SW480 (cell line): ENCODE measurements at regions not wholly inside any gene's neighbourhood (a gene's known extent, or its start where the extent isn't known, plus 50 kb on each side); places are given as distances from the start of the nearest gene placed in this dataset.
A peak's percentile ranks its signal among the peaks of the same experiment; 100 is the strongest.
"Not testable (repeated sequence)": the region's sequence is repeated elsewhere in the genome, so short reads cannot be mapped to it uniquely, and the experiment has no call there.

Source experiments
- DNase-seq: peaks from one replicate; pipeline ENCODE4 v3.0.0-alpha.2; 2016; ENCODE audit warnings: low spot score

DNA sequence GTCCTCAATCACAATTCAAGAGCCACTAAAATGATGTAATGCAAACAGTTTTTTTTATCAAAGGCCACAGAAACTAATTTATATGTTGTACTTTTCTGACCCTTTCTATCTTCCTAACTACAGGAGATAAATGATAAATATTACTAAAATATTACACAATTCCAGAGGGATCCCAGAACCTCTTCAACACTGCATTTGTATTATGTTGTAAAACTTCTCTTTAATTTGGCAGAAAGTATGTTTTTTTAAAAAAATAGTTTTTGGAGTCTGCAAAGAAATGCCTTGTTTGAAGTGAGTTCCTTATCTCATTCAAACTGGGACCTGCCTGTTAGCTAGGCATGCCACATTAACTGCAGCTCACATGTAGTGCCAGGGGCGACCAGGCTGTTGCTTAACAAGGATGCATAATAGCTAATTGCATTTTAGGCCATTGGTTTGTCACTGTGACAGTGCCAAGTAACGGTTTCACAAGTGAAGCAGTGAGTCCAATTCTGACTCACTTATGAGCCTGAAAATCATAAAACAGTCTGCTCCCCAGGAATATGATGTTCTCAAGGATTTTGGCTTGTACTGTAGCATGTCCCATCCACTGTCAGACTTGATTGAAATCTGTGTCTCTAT, 266.9 kb downstream of the KTN1 start:
- no peak for DNase-seq

DNA sequence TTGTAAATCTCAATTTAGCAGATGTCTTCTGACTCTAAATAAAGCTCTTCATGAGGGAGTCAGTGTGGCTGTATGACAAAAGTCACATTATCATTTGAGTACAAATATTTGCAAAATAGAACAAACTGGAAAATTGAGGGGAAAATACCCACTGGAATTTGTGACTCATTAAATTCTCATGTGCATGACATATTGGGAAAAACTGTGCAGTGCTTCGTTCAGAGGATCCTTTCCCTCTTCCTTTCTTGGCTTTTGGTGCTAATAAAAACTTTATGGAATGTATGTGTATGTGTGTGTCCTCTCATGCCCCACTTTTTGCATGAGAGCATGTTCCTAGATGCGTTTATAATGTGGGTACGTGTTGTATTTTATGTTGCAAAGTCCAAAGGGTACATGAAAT, 267.8 kb downstream of the KTN1 start:
- no peak for DNase-seq

DNA sequence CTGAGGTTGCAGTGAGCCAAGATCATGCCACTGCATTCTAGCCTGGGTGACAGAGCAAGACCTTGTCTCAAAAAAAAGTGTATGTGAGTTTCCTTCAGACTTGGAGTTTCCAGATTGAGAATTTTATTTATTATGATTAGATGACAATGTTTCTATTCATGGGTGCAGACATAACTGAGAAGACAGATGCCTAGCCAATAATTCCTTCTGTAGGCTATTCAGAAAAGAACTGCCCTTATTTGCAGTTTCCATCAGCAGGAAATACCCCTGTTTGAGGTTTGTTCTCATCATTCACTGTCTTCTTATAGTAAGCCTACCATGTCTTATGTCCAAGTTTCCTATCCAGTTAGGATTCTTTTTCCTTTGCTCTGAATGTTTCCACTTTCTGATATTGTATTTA, 269.0 kb downstream of the KTN1 start:
- no peak for DNase-seq

DNA sequence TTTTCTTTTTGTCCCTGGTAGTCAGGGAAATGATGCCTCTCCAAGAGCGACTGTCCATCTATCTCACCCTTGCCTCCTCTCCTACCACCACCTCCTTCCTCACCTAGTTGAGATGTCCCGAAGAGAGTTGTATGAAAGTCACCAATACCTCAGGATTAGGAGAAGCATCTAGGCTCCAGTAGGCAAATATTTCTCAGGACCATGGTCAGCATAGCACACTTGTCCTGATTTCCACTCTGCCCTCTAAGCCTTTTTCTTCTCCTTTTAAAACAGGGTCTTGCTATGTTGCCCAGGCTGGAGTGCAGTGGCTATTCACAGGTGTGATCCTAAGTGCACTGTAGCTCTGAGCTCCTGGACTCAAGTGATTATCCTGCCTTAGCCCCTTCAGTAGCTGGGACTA, 268.4 kb upstream of the PELI2 start:
- no peak for DNase-seq

DNA sequence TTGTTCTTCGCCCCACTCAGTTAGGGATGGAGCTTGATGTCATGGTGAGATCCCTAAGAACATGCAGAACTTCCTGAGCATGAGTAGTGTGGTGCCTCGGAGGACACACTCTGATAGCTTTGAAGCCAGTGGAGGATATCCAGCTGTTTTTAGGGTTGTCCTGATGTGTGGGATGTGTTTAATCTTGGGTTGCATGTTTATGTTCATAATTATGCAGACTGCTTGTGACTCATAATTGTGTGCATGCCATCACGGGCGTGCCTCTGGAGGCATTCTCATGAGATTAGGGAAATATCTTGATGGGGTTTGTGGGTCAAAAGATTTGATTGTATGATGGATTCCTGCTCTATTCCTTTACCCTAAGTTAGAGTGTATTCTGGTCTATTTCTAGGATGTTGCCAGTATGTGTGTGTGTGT, 267.4 kb upstream of the PELI2 start:
- peak; percentile 57 for DNase-seq

DNA sequence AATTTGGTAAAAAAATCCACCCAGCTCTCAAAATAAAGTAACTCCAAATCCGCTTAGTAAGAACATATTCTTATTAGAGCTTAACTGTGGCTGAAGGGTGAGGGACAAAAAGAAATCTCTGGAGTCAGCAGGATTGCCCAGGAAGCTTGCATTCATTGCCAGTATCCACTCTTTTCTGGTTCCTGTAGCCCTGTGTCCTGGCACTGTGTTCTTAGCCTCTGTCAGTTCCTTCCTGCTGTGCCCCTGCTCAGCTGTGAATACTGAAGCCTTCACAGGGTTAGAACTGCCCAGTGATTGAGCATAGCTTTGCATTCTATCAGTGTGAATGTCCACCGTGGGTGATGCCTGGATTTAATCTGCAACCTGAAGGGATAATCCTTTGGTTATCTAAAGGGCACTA, 266.9 kb upstream of the PELI2 start:
- DNase-seq = no peak

DNA sequence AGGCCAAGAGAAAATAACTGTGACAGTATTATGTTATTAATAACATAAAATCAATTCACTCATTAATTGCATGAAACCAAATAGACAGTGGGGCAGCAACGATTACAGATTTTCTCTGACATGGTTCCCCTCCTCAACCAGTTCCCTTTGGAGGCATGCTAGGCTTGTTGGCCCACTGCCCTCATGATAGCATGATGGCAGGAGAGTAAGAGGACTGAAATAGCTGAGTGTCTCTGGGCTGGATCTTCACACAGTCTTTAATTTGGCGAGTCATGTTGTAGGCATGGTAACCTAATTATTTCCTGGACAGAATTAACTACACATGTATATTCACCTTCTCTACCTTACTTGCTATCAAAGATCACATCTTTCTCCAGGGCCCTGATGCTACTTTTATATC, 266.2 kb upstream of the PELI2 start:
- DNase-seq = no peak

DNA sequence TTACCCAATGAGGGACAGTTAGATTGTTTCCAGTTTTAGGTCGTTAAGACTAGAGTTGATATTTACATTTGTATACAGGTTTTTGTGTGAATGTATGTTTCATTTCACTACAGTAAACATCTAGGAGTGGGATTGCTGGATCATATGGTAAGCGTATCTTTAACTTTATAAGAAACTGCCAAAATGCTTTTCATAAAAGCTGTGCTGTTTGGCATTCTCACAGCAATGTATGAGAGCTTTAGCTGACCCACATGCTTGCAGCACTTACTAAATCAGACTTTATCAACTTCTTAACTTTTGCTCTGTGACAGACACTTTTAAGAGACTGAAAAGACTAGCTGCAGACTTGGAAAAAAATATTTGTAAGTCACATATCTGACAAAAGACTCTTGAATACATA, 262.5 kb upstream of the PELI2 start:
- DNase-seq = no peak

DNA sequence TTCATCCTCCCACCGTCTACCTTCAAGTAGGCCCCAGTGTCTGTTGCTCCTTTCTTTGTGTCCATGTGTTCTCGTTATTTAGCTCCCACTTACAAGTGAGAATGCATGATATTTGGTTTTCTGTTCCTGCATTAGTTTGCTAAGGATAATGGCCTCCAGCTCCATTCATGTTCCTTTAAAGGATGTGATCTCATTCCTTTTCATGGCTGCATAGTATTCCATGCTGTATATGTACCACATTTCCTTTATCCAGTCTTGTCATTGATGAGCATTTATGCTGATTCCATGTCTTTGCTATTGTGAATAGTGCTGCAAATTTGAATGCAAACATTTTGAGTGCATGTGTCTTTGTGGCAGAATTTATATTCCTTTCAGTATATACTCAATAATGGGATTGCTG, 259.6 kb upstream of the PELI2 start:
- no peak for DNase-seq

DNA sequence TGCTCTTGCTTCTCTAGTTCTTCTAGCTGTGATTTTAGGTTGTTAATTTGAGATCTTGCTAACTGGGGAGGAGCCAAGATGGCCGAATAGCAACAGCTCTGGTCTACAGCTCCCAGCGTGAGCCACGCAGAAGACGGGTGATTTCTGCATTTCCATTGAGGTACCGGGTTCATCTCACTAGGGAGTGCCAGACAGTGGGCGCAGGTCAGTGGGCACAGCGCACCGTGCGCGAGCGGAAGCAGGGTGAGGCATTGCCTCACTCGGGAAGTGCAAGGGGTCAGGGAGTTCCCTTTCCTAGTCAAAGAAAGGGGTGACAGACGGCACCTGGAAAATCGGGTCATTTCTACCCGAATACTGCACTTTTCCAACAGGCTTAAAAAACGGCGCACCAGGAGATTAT, 256.6 kb upstream of the PELI2 start:
- not testable (repeated sequence) for DNase-seq

DNA sequence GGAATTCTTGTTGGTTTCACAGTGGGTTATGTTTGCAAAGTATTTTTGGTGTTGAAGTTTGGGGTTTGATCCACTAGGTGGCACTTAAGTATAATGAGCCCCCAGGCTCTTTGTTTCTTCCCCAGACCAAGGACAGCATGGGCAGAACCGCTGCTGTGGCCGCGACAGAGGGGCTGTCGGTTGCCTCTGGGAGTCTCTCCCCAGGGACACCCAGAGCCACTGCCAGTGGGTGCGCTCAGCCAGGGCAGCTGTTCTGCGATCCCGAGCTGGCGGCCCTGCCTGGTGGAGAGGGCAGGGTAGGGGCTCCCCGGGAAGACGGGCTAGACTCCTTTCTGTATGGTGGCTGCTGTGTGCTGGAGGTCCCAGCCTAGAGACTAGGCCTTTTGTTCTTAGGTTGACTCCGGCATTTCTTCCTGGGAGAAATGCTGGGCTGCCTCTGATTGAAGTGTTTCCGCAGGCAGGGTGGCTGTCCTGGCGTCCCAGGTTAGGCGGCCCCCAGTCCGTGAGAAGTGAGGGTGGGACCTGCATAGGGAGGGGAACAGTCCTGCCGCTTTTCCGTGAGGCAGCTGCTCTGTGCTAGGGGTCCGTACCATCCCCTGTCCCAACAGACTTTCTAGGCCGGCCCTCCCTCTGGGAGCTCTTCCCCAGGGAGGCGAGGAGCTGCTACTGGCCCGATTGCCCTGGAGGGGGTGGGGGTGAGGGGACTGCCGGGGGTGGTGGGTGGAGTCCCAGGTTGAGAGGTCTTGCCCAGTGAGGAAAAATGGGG, 253.1 kb upstream of the PELI2 start:
- no peak for DNase-seq

DNA sequence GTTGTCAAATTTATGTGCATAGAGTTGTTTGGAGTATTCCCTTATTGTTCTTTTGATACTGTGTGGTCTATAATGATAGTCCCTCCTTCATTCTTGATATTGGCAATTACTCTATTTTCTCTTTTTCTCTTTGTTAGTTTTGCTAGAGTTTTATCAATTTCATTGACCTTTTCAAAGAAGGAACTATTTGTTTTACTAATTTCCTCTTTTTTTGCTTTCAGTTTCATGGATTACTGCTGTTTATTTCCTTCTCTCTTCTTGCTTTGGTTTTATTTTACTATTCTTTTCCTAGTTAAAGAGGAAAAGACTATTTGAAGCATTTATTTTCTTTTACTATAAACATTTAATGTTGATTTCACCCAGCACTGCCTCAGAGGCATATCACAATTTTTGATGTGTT, 250.9 kb upstream of the PELI2 start:
- DNase-seq = no peak

DNA sequence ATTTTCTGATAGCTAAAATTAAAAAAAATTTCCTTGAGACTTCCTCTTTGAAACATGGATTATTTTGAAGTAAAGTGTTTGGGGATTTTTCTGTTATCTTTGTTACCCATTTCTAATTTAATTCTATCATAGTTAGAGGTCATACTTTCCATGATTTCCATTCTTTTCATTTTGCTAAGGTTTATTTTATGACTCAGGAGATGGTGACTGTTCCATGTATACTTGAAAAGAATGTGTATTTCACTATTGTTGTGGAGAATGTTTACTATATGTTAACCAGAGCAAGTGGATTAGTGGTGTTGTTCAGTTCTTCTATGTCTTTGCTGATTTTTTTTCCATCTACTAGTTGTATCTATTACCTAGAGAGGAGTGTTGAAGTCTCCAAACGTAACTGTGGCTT, 250.5 kb upstream of the PELI2 start:
- DNase-seq = no peak

DNA sequence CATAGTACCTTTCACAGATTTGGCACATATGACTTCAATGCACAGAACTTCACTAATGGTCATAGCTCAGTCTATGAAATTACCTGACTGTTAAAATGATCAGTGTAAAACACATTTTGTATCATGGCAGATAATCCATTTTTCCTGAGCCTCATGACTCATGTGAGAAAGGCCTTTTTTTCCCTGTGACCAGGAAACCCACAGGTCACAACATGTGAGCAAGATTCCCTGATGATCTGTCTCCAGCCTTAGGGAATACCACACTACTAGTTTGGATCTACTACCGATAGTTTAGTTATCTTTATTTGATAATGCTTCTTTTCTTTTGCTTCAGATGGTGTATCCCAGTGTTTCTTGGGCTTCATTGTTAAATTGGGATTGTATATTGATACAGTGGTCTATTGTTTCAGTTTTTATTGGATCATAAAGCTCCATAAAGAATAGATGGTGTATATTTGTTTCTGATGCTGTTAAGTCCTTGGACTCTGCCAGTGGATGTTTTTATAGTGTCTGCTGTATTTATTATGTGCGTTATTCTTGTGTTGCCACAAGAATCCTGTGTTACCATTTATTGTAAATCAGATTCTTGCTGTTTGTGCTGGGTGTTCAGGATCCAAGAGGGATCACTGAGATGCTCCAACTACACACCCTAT, 248.7 kb upstream of the PELI2 start:
- no peak for DNase-seq

DNA sequence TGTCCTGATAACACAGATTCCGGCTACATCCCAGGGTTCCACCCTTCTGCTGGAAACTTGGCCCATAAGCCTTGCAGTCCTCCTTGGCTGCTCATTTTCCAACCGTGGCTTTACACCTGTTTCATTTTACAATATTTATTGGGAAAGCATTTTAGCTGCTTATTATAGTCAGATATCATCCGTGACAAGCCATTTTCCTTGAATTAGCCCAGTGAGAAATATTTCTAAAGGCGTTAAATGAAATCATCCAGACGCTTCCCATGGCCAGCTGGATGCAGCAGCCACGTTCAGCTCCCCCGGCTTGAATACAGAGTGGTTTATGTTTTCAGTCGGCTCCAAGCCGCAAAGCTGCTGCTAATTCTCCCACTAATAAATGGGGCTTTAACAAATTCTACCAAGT, 245.0 kb upstream of the PELI2 start:
- DNase-seq = no peak

DNA sequence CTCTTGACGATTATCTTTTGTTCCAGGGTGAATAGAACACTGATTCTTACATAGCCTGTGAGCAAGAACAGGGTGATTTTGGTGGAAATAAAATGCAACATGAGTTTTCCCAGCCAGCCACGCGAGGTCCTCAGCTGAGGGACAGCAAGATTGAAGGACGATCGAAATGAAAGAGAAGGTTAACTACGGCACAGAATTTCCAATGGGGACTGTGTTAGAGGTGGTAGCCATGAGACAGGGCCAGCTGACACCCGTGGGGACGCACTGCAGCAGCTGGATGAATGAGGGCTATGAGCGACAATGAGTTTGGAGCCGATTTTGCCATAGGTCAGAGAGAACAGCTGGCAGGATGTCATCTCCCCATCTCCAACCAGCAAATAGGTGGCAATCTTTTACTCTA, 243.4 kb upstream of the PELI2 start:
- DNase-seq = no peak

DNA sequence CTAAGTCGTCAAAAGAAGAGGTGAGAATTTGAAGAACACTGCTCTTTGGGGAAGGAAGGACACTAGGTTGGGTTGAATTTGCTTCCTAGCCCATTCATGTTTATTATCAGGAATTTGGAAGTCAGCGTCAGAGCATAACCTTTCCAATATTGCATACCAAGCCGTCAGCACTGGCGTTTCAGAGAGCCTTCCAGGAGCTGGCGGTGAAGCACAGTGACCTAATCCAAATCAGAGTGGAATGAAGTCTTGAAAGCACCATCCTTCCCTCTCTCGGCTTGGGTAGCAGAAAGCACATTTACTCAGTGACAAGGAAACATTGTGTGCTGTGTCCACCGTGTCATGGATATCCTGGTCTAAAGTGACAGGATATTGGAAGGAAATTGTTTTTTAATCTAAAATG, 240.3 kb upstream of the PELI2 start:
- DNase-seq = no peak

DNA sequence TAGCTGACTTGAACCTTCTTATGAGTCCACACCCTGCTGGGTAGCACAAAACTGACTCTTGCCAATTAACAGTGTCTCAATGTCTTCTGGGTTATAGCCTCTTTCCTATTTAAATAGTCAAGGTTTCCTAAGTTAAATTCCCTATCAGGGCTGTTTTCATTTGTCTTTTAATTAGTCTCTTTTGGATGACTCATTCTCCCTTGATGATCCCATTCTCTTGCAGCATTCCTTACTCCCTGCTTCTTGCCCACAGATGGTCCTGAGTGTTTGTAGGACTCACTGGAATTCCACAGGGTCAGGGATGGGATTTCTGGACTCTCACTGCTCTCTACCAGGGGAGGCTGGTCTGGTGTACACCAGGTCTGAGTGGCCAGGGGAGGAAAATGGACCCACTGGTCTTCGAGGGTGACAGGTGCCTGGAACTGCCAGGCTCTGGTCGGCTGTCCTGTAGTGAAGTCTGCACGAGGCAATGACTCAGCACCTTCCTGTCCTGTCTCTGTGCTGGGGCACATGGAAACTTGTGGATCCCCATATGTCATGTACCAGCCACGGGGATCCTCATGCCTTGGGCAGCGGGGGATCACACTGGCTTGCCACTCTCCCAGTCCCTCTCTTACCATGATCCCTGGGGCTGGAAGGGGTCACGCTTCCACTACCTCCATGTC, 236.5 kb upstream of the PELI2 start:
- peak; percentile 31 for DNase-seq

DNA sequence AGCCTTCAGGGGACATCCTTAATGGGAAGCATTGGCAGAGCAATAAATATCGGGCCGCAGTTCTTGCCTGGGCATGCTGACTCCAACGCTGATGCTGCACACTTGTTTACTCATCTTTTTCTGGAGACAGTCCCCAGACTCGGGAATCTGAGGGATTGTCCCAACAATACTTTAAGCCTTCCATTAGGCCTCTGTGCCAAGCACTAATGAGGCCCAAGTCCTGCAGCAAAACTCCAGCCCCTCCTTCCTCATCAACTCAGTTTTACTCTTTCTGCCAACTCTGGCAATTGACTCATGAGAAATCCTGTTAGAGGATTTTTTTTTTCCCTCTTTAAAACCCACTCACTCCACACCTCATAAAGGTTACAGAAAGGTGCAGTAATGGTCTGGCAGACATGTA, 233.4 kb upstream of the PELI2 start:
- no peak for DNase-seq

DNA sequence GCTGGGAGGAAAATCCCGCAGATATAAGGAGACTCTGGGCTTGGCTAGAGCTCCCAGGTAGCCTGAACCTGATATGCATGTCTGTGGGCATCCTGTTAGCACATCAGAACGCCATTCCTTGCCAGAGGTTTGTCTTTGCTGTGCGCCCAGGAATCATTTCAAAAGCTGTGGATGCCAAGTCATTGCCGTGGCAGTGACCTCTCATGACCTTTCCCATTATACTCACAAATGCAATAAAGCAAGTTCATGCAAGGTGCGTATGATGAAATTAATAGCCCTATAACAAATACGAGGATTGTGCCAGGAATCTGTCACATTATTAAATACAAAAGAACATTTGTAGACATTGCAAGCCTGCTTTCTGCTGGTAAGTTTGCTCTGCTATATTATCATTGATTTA, 229.1 kb upstream of the PELI2 start:
- no peak for DNase-seq

DNA sequence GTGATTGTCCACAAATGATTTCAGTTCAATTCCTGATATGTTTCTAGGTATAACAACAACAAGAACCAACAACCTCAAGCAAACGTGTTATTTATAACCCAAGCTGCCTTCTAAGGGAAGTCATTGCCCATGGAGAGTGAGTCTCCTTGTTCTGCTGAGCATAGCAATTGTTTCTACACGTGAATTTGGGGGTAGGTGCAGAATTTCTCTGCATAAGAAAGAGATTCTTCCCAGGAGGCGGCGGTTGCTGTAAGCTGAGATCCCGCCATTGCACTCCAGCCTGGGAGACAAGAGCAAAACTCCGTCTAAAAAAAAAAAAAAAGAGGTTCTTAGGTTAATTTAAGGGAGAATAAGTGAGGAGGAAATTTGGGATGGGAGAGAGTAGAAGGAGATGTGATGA, 226.5 kb upstream of the PELI2 start:
- DNase-seq = no peak

DNA sequence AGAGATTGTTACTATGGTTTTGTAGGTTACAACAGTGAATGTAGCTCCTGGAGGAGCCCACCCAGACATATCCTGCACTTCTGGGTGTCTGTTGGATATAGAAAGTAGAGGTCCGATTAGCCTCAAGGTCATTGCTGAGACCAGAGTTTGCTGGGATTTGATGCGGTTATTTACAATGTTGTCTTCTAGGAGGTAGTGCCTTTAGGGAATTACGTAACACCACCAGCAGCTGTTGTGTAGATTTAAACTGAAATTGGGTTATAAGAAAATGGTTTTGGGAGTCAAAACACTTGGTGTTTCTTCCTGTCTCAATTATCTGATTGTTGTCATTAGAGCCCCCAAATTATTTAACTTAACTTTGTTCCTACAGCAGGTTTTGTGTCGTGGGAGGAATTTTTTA, 225.3 kb upstream of the PELI2 start:
- no peak for DNase-seq

DNA sequence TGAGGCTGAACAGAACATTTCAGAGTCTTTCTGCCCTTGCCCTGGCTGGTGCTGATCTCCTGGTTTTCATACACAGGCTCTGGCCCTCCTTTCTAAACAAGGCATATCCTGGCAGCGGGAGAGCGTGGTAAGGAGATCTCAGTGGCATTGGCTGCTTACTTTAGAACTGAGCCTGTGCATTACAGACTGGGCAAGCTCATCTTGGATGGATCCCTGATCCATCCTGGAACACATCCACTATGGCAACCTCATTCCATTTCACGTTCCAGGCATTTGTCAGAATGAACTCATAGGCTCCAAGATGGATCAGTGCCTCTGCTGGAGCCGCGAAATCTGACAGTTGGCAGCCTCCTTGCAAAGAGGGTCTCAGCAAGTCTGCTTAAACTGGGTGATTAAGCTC, 224.5 kb upstream of the PELI2 start:
- no peak for DNase-seq
